Natural killer cell (primary cell): ENCODE measurements at regions not wholly inside any gene's neighbourhood (a gene's known extent, or its start where the extent isn't known, plus 50 kb on each side); places are given as distances from the start of the nearest gene placed in this dataset.

Experiments used
- ATAC-seq, 3 donors: fragments of 150-1000 bp in 2 of 3; fragments of 200-7000 bp in 1 of 3; cut with Tn5 transposase; 1 replicate in 1 of 3; 2 replicates in 2 of 3; pipeline ENCODE4 v1.10.0; 2021; ENCODE audit warnings: mild to moderate bottlenecking in 2 of 3, moderate library complexity in 2 of 3
- DNase-seq, 2 donors: peaks; one replicate each; pipeline versions ENCODE4 v3.0.0 to v3.0.0-alpha.2; 2013 to 2021; ENCODE audit warnings: mixed read lengths in 1 of 2
- H3K27ac ChIP-seq: one replicate; pipeline ENCODE4 v1.5.1; 2013; ENCODE audit warnings: mild to moderate bottlenecking, low read length
- H3K27me3 ChIP-seq: one replicate; pipeline ENCODE4 v1.6.1; 2013; ENCODE audit warnings: low read length; ENCODE audit not compliant: control insufficient read depth, insufficient read depth
- H3K36me3 ChIP-seq: one replicate; pipeline ENCODE4 v1.6.1; 2013; ENCODE audit warnings: low read length; ENCODE audit not compliant: control insufficient read depth, insufficient read depth
- H3K4me1 ChIP-seq: one replicate; pipeline ENCODE4 v1.6.1; 2013; ENCODE audit warnings: low read length; ENCODE audit not compliant: control insufficient read depth, insufficient read depth
- H3K4me3 ChIP-seq: one replicate; pipeline ENCODE4 v1.5.1; 2013; ENCODE audit warnings: low read length
- H3K9me3 ChIP-seq: one replicate; pipeline ENCODE4 v1.6.1; 2013; ENCODE audit warnings: low read length; ENCODE audit not compliant: control insufficient read depth, insufficient read depth
- H3K27ac Mint-ChIP-seq, 2 donors: one replicate each; pipeline ENCODE4 v1.8.0; 2022; ENCODE audit warnings: mild to moderate bottlenecking in 2 of 2, mixed read lengths in 2 of 2, moderate library complexity in 1 of 2
- H3K27me3 Mint-ChIP-seq, 2 donors: one replicate each; pipeline ENCODE4 v1.8.0; 2022; ENCODE audit warnings: low read depth in 2 of 2, mixed read lengths in 2 of 2
- H3K36me3 Mint-ChIP-seq: one replicate; pipeline ENCODE4 v1.8.0; 2022; ENCODE audit warnings: mixed read lengths
- H3K4me1 Mint-ChIP-seq, 2 donors: one replicate each; pipeline ENCODE4 v1.8.0; 2022; ENCODE audit warnings: mixed read lengths in 2 of 2
- H3K4me3 Mint-ChIP-seq: one replicate; pipeline ENCODE4 v1.8.0; 2022; ENCODE audit warnings: mild to moderate bottlenecking, moderate library complexity, mixed read lengths
- H3K9me3 Mint-ChIP-seq, 2 donors: one replicate each; pipeline ENCODE4 v1.8.0; 2022; ENCODE audit warnings: mixed read lengths in 2 of 2
- CTCF ChIP-seq: fragments of 200-600 bp; IDR thresholded peaks from one replicate; pipeline ENCODE4 v1.8.0; 2022; ENCODE audit warnings: antibody characterized with exemption
- WGBS: methylation state at CpG from one replicate; pipeline ENCODE4 v1.1.7; 2013; ENCODE audit warnings: missing lambda C conversion rate; ENCODE audit not compliant: insufficient coverage; 5-methylcytosine and 5-hydroxymethylcytosine counted together
- intact Hi-C: fragments of 100-400 bp; cut with micrococcal nuclease; formaldehyde crosslinking; loops from one replicate; pipeline ENCODE4 v1.14.2; 2022

- ATAC-seq (no peak), DNase-seq (no peak)
- Histone ChIP-seq H3K27ac (no peak overlapping the region), H3K4me1 (no peaks in the 10 kb centered on the region), H3K9me3 (no peaks in the 10 kb centered on the region), H3K36me3 (no peaks in the 10 kb centered on the region), H3K27me3 (no peaks in the 10 kb centered on the region), H3K4me3 (no peak overlapping the region)
- peaks cover 6 to 26% of the 10 kb centered on the region in 2 donors for H3K9me3 Mint-ChIP-seq
- H3K4me3 Mint-ChIP-seq = no peak overlapping the region
- H3K27ac Mint-ChIP-seq = no peak overlapping the region
- no peaks in the 10 kb centered on the region for H3K36me3 Mint-ChIP-seq
- intact Hi-C loops = no loop called here
- no peaks in the 10 kb centered on the region for H3K27me3 Mint-ChIP-seq
- no peaks in the 10 kb centered on the region for H3K4me1 Mint-ChIP-seq
- TF ChIP-seq CTCF = no peak
Measured at GRCh38 chr11:29125606-29126005, 891.2 kb downstream of the KCNA4 start.

GRCh38 chr11:29124470-29124869 lies 892.4 kb downstream of the KCNA4 start:
- no peaks in the 10 kb centered on the region for H3K4me1 ChIP-seq
- Mint-ChIP-seq H3K9me3 (peaks cover 6 to 24% of the 10 kb centered on the region in 2 donors), H3K4me3 (no peak overlapping the region), H3K27me3 (no peaks in the 10 kb centered on the region), H3K36me3 (no peaks in the 10 kb centered on the region), H3K27ac (no peak overlapping the region), H3K4me1 (no peaks in the 10 kb centered on the region)
- DNase-seq = no peak
- no peaks in the 10 kb centered on the region for H3K9me3 ChIP-seq
- H3K36me3 ChIP-seq = no peaks in the 10 kb centered on the region
- no peak overlapping the region for H3K4me3 ChIP-seq
- 85% methylated on average over 8 of the region's 8 CpGs for WGBS
- ATAC-seq = no peak
- intact Hi-C loops = no loop called here
- H3K27ac ChIP-seq = no peak overlapping the region
- no peaks in the 10 kb centered on the region for H3K27me3 ChIP-seq
- TF ChIP-seq CTCF = no peak

GRCh38 chr11:29119707-29120618 lies 896.9 kb downstream of the KCNA4 start:
- DNase-seq (no peak), ATAC-seq (no peak)
- H3K9me3 ChIP-seq = peaks cover 4% of the 10 kb centered on the region
- no peak overlapping the region for H3K4me3 Mint-ChIP-seq
- no peak overlapping the region for H3K27ac Mint-ChIP-seq
- H3K27me3 Mint-ChIP-seq = no peaks in the 10 kb centered on the region
- no peak for TF ChIP-seq CTCF
- H3K27me3 ChIP-seq = no peaks in the 10 kb centered on the region
- WGBS = 48% methylated on average over 11 of the region's 11 CpGs
- H3K4me1 ChIP-seq = no peaks in the 10 kb centered on the region
- H3K4me3 ChIP-seq = no peak overlapping the region
- no peak overlapping the region for H3K27ac ChIP-seq
- no peaks in the 10 kb centered on the region for H3K36me3 Mint-ChIP-seq
- intact Hi-C loops = no loop called here
- no peaks in the 10 kb centered on the region for H3K4me1 Mint-ChIP-seq
- no peaks in the 10 kb centered on the region for H3K36me3 ChIP-seq
- H3K9me3 Mint-ChIP-seq = peaks cover 14 to 27% of the 10 kb centered on the region in 2 donors

GRCh38 chr11:29119116-29119515 lies 897.7 kb downstream of the KCNA4 start:
- Mint-ChIP-seq H3K27me3 (no peaks in the 10 kb centered on the region), H3K36me3 (no peaks in the 10 kb centered on the region), H3K4me1 (no peaks in the 10 kb centered on the region), H3K9me3 (peaks cover 14 to 27% of the 10 kb centered on the region in 2 donors), H3K27ac (no peak overlapping the region), H3K4me3 (no peak overlapping the region)
- TF ChIP-seq CTCF = no peak
- ATAC-seq (no peak), DNase-seq (no peak)
- no CpG with 5 or more reads among the region's 1 CpG for WGBS
- no peaks in the 10 kb centered on the region for H3K4me1 ChIP-seq
- no peaks in the 10 kb centered on the region for H3K27me3 ChIP-seq
- no peak overlapping the region for H3K4me3 ChIP-seq
- H3K27ac ChIP-seq = no peak overlapping the region
- H3K9me3 ChIP-seq = peaks cover 4% of the 10 kb centered on the region
- intact Hi-C loops = no loop called here
- no peaks in the 10 kb centered on the region for H3K36me3 ChIP-seq
